T-helper 2 cell (primary cell): ENCODE measurements at regions not wholly inside any gene's neighbourhood (a gene's known extent, or its start where the extent isn't known, plus 50 kb on each side); places are given as distances from the start of the nearest gene placed in this dataset.
"Not testable (repeated sequence)": the region's sequence is repeated elsewhere in the genome, so short reads cannot be mapped to it uniquely, and the experiment has no call there.

Experiments
- DNase-seq, 5 experiments: peaks; one replicate each; pipeline versions ENCODE4 v3.0.0 to v3.0.0-alpha.2; 2012 to 2022

- no peak for DNase-seq
Observed at GRCh38 chr16:54879681-54880080, 51.0 kb upstream of the IRX5 start.

GRCh38 chr16:54878301-54878700 is 52.4 kb upstream of the IRX5 start:
- no peak for DNase-seq

GRCh38 chr16:54875443-54875842 is 55.2 kb upstream of the IRX5 start:
- no peak for DNase-seq

- not testable (repeated sequence) for DNase-seq
Observed at GRCh38 chr16:54873716-54874373, 56.8 kb upstream of the IRX5 start.

- DNase-seq: no peak
Observed at GRCh38 chr16:54873071-54873470, 57.6 kb upstream of the IRX5 start.

GRCh38 chr16:54870151-54870550 is 60.5 kb upstream of the IRX5 start:
- DNase-seq: no peak

GRCh38 chr16:54867302-54867832 is 63.3 kb upstream of the IRX5 start:
- peak in 1 of 5 experiments; percentile 9 for DNase-seq

- no peak for DNase-seq
Observed at GRCh38 chr16:54862529-54862928, 68.1 kb upstream of the IRX5 start.

GRCh38 chr16:54856871-54857270 is 73.8 kb upstream of the IRX5 start:
- no peak for DNase-seq

GRCh38 chr16:54847609-54848008 is 83.1 kb upstream of the IRX5 start:
- no peak for DNase-seq

- no peak for DNase-seq
Observed at GRCh38 chr16:54847207-54847606, 83.5 kb upstream of the IRX5 start.

GRCh38 chr16:54846766-54847165 is 83.9 kb upstream of the IRX5 start:
- DNase-seq: no peak

GRCh38 chr16:54843424-54843750 is 87.3 kb upstream of the IRX5 start:
- DNase-seq: no peak

- no peak for DNase-seq
Observed at GRCh38 chr16:54842743-54843423, 87.8 kb upstream of the IRX5 start.

- DNase-seq: no peak
Observed at GRCh38 chr16:54829691-54830090, 101.0 kb upstream of the IRX5 start.

- DNase-seq: no peak
Observed at GRCh38 chr16:54822892-54823291, 107.8 kb upstream of the IRX5 start.

GRCh38 chr16:54822492-54822891 is 108.2 kb upstream of the IRX5 start:
- no peak for DNase-seq

- DNase-seq: no peak
Observed at GRCh38 chr16:54821731-54822130, 108.9 kb upstream of the IRX5 start.

- no peak for DNase-seq
Observed at GRCh38 chr16:54817940-54818574, 112.6 kb upstream of the IRX5 start.

- peak in 1 of 5 experiments; percentile 8 for DNase-seq
Observed at GRCh38 chr16:54817432-54817831, 113.2 kb upstream of the IRX5 start.

GRCh38 chr16:54816471-54816870 is 114.2 kb upstream of the IRX5 start:
- no peak for DNase-seq

- DNase-seq: no peak
Observed at GRCh38 chr16:54815177-54815576, 115.5 kb upstream of the IRX5 start.

GRCh38 chr16:54813778-54814177 is 116.9 kb upstream of the IRX5 start:
- no peak for DNase-seq

- no peak for DNase-seq
Observed at GRCh38 chr16:54812229-54812628, 118.4 kb upstream of the IRX5 start.
